PC-3 (cell line): ENCODE measurements at regions not wholly inside any gene's neighbourhood (a gene's known extent, or its start where the extent isn't known, plus 50 kb on each side); places are given as distances from the start of the nearest gene placed in this dataset.

ENCODE experiments used
- ATAC-seq: fragments of 200-7000 bp; cut with Tn5 transposase; 2 replicates; pipeline ENCODE4 v1.9.1; 2020; ENCODE audit warnings: mild to moderate bottlenecking, moderate library complexity
- BruUV-seq: library from RNA; stranded (reverse); fragments of 400-500 nt; replicated peaks from 2 replicates; lab custom pipeline; 2021; lab: Mats Ljungman, UMichigan
- CTCF ChIA-PET: fragments of 300-600 bp; sonication (Branson Sonifier 250); formaldehyde crosslinking; loops from one replicate; lab custom pipeline; 2022; ENCODE audit warnings: antibody characterized with exemption; lab: Charles Lee
- POLR2A ChIA-PET: fragments of 300-600 bp; sonication (Branson Sonifier 250); formaldehyde crosslinking; loops from one replicate; lab custom pipeline; 2022; ENCODE audit warnings: antibody characterized with exemption; ENCODE audit not compliant: unreplicated experiment; lab: Charles Lee
- DNase-seq: peaks from one replicate; pipeline ENCODE4 v3.0.0-alpha.2; 2015
- H2AFZ ChIP-seq: fragments of 300-600 bp; sonication (generic); 2 replicates; pipeline ENCODE4 v1.6.0; 2016; ENCODE audit warnings: antibody characterized with exemption, low read length
- H3F3A ChIP-seq: fragments of 300-600 bp; sonication (generic); one replicate; pipeline ENCODE4 v1.6.0; 2017; ENCODE audit warnings: antibody characterized with exemption, low read length, control low read depth, mild to moderate bottlenecking; ENCODE audit not compliant: unreplicated experiment
- H3K27ac ChIP-seq: fragments of 300-600 bp; sonication (generic); 2 replicates; pipeline ENCODE4 v1.5.1; 2016; ENCODE audit warnings: mild to moderate bottlenecking, low read length
- H3K27me3 ChIP-seq: fragments of 300-600 bp; sonication (generic); 2 replicates; pipeline ENCODE4 v1.6.1; 2016; ENCODE audit warnings: low read length, mixed read lengths
- H3K36me3 ChIP-seq: fragments of 300-600 bp; sonication (generic); 2 replicates; pipeline ENCODE4 v1.6.1; 2016; ENCODE audit warnings: low read depth, mixed run types, low read length, mixed read lengths
- H3K4me1 ChIP-seq: fragments of 300-600 bp; sonication (generic); 2 replicates; pipeline ENCODE4 v1.5.1; 2016; ENCODE audit warnings: low read length; ENCODE audit not compliant: insufficient read depth
- H3K4me2 ChIP-seq: fragments of 300-600 bp; sonication (generic); 2 replicates; pipeline ENCODE4 v1.6.0; 2016; ENCODE audit warnings: low read length
- H3K4me3 ChIP-seq: fragments of 300-600 bp; sonication (generic); 2 replicates; pipeline ENCODE4 v1.5.1; 2016; ENCODE audit warnings: mild to moderate bottlenecking, low read length, mixed read lengths
- H3K79me2 ChIP-seq: fragments of 300-600 bp; sonication (generic); 2 replicates; pipeline ENCODE4 v1.6.1; 2017; ENCODE audit warnings: low read length, mixed read lengths
- H3K9ac ChIP-seq: fragments of 300-600 bp; sonication (generic); 2 replicates; pipeline ENCODE4 v1.6.0; 2016; ENCODE audit warnings: mild to moderate bottlenecking, low read length
- H3K9me2 ChIP-seq: fragments of 300-600 bp; sonication (generic); replicated peaks from 2 replicates; pipeline ENCODE4 v1.6.1; 2016; ENCODE audit warnings: mixed run types, low read length, mixed read lengths
- H3K9me3 ChIP-seq: fragments of 300-600 bp; sonication (generic); 2 replicates; pipeline ENCODE4 v1.6.1; 2016; ENCODE audit warnings: low read length, mixed read lengths
- H4K20me1 ChIP-seq: fragments of 300-600 bp; sonication (generic); 2 replicates; pipeline ENCODE4 v1.6.1; 2016; ENCODE audit warnings: low read length, mixed read lengths
- EZH2 ChIP-seq: fragments of 300-600 bp; sonication (generic); IDR thresholded peaks from one replicate; pipeline ENCODE4 v1.6.1; 2017; ENCODE audit warnings: antibody characterized with exemption, mild to moderate bottlenecking, low read length; ENCODE audit not compliant: unreplicated experiment
- EZH2phosphoT487 ChIP-seq: fragments of 300-600 bp; sonication (generic); IDR thresholded peaks from 2 replicates; pipeline ENCODE4 v1.6.1; 2018; ENCODE audit warnings: mild to moderate bottlenecking, antibody characterized with exemption, low read length, borderline replicate concordance
- intact Hi-C: fragments of 100-400 bp; cut with micrococcal nuclease; formaldehyde crosslinking; loops from 2 replicates; pipeline ENCODE4 v1.9.0; 2023
- TF ChIP-seq, protein P1 (sequence below): fragments of 300-600 bp; sonication (generic); conservative IDR thresholded peaks from 2 replicates; pipeline ENCODE4 v1.5.1; 2017; ENCODE audit warnings: antibody characterized with exemption, low read depth, mild to moderate bottlenecking, low read length

DNA sequence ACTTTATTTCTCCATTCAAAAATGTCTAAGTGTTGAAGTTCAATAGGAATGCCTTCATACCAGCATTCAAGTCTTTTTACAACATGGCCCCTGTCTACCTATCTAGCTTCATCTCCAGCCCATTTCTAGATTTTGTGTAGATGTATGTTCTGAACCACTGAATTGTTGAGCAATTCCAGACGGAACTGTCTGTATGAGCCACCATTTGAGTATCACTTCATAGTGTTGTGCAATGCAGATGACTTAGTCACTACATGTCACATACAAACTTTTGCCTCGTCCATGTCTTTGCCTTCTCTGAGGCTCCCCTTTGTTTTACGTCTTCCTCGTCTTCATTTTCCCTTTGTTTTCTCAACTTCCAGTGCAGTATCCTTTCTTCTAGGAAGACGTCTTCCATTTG is 118.1 kb downstream of the INHBA start:
- H3K4me3 ChIP-seq: no peak overlapping the region
- H3K79me2 ChIP-seq: no peaks in the 10 kb centered on the region
- H4K20me1 ChIP-seq: no peaks in the 10 kb centered on the region
- no peaks in the 10 kb centered on the region for H3K27me3 ChIP-seq
- intact Hi-C loops: no loop called here
- no TSS peak for BruUV-seq
- no peaks in the 10 kb centered on the region for H3K9me3 ChIP-seq
- no peak overlapping the region for H2AFZ ChIP-seq
- peaks cover 21% of the 10 kb centered on the region for H3K4me1 ChIP-seq
- DNase-seq: peak; percentile 19
- POLR2A ChIA-PET: interaction anchor here (0.6 kb wide), 1 partner anchor 125 kb away, joined by 4 read pairs; no protein-coding TSS in a partner anchor
- TF ChIP-seq, protein P1, sequence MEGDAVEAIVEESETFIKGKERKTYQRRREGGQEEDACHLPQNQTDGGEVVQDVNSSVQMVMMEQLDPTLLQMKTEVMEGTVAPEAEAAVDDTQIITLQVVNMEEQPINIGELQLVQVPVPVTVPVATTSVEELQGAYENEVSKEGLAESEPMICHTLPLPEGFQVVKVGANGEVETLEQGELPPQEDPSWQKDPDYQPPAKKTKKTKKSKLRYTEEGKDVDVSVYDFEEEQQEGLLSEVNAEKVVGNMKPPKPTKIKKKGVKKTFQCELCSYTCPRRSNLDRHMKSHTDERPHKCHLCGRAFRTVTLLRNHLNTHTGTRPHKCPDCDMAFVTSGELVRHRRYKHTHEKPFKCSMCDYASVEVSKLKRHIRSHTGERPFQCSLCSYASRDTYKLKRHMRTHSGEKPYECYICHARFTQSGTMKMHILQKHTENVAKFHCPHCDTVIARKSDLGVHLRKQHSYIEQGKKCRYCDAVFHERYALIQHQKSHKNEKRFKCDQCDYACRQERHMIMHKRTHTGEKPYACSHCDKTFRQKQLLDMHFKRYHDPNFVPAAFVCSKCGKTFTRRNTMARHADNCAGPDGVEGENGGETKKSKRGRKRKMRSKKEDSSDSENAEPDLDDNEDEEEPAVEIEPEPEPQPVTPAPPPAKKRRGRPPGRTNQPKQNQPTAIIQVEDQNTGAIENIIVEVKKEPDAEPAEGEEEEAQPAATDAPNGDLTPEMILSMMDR: no peak
- no peak for TF ChIP-seq EZH2
- TF ChIP-seq EZH2phosphoT487: no peak
- CTCF ChIA-PET: no interaction called here
- no peak overlapping the region for H3K27ac ChIP-seq
- no peaks in the 10 kb centered on the region for H3K9me2 ChIP-seq
- no peaks in the 10 kb centered on the region for H3K36me3 ChIP-seq
- H3K4me2 ChIP-seq: no peak overlapping the region
- H3K9ac ChIP-seq: no peak overlapping the region
- no peak for ATAC-seq
- H3F3A ChIP-seq: no peaks in the 10 kb centered on the region

DNA sequence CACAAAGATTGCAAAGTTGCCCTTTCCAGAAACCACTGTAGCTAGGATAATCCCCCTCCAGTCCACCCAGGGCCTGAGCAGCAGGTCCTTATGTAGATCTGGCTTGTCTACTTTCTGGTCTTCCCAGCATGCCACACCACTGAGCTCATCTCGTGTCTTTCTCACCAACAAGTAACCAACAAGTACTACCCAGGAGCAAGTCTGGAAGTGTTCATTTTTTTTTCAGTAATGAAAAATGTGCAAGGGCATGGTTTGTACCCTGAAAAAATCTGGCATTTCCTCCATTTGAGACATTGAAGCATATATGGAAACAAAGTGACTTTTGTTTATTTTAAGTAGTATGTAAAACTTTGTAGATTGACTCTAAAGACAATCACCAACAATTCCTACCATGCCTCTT is 120.8 kb downstream of the INHBA start:
- H3K9ac ChIP-seq: no peak overlapping the region
- H3K9me2 ChIP-seq: no peaks in the 10 kb centered on the region
- H3K27me3 ChIP-seq: no peaks in the 10 kb centered on the region
- no peaks in the 10 kb centered on the region for H3K36me3 ChIP-seq
- no peaks in the 10 kb centered on the region for H3K9me3 ChIP-seq
- TF ChIP-seq EZH2phosphoT487 (no peak), EZH2 (no peak)
- TF ChIP-seq, protein P1: no peak
- ATAC-seq (no peak), DNase-seq (no peak)
- no peak overlapping the region for H2AFZ ChIP-seq
- H3K27ac ChIP-seq: no peak overlapping the region
- POLR2A ChIA-PET: no interaction called here
- no TSS peak for BruUV-seq
- no peak overlapping the region for H3K4me3 ChIP-seq
- peaks cover 30% of the 10 kb centered on the region for H3K4me1 ChIP-seq
- no peak overlapping the region for H3K4me2 ChIP-seq
- H3F3A ChIP-seq: no peaks in the 10 kb centered on the region
- CTCF ChIA-PET: no interaction called here
- no peaks in the 10 kb centered on the region for H4K20me1 ChIP-seq
- intact Hi-C loops: no loop called here
- no peaks in the 10 kb centered on the region for H3K79me2 ChIP-seq

DNA sequence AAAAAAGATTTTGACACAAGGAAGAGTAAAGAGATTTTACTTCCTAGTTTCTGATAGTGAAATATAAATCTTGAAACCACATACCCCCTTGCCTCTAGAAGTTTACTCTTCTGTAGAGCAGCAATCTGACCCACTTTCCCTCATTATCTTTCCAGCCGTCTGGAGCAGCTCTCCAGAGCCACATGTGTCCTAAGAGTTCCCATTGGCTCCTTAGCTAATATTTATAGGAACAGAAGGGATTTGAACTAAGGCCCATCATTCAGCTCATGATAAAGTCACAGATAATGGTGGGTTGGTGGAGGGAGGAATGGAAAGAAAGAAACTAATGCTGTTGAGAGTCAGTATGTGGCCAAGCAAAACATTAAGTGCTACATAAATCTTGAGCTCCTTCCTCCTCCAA is 121.8 kb downstream of the INHBA start:
- Histone ChIP-seq H3K9me3 (no peaks in the 10 kb centered on the region), H3K4me3 (no peak overlapping the region), H3K4me2 (no peak overlapping the region; the same call in 1 of the 2 replicates), H3K36me3 (no peaks in the 10 kb centered on the region), H3K4me1 (peaks cover 35% of the 10 kb centered on the region), H4K20me1 (no peaks in the 10 kb centered on the region), H3K9ac (no peak overlapping the region), H3K79me2 (no peaks in the 10 kb centered on the region), H3K27ac (peak overlapping the region; percentile 65), H3K27me3 (no peaks in the 10 kb centered on the region), H2AFZ (no peak overlapping the region), H3F3A (no peaks in the 10 kb centered on the region), H3K9me2 (no peaks in the 10 kb centered on the region)
- BruUV-seq: no TSS peak
- TF ChIP-seq, protein P1: no peak
- TF ChIP-seq EZH2 (no peak), EZH2phosphoT487 (no peak)
- intact Hi-C loops: no loop called here
- no peak for DNase-seq
- ATAC-seq: no peak
- ChIA-PET POLR2A (no interaction called here), CTCF (no interaction called here)
